Nephron (organoid): ENCODE measurements at regions not wholly inside any gene's neighbourhood (a gene's known extent, or its start where the extent isn't known, plus 50 kb on each side); places are given as distances from the start of the nearest gene placed in this dataset.
A peak's percentile ranks its signal among the peaks of the same experiment; 100 is the strongest.

Source experiments
- H3K27ac Mint-ChIP-seq, 3 experiments: 2 replicates each; pipeline ENCODE4 v1.8.0; 2020; ENCODE audit warnings: mixed read lengths in 3 of 3, mild to moderate bottlenecking in 2 of 3, moderate library complexity in 1 of 3
- H3K27me3 Mint-ChIP-seq: 2 replicates; pipeline ENCODE4 v1.8.0; 2021; ENCODE audit warnings: low read depth, mild to moderate bottlenecking, moderate library complexity, mixed read lengths
- H3K36me3 Mint-ChIP-seq: 2 replicates; pipeline ENCODE4 v1.8.0; 2020; ENCODE audit warnings: low read depth, mixed read lengths
- H3K4me1 Mint-ChIP-seq: 2 replicates; pipeline ENCODE4 v1.8.0; 2020; ENCODE audit warnings: mixed read lengths
- H3K4me3 Mint-ChIP-seq, 3 experiments: 2 replicates each; pipeline ENCODE4 v1.8.0; 2020; ENCODE audit warnings: mild to moderate bottlenecking in 3 of 3, mixed read lengths in 3 of 3, moderate library complexity in 2 of 3
- H3K9me3 Mint-ChIP-seq: 2 replicates; pipeline ENCODE4 v1.8.0; 2020; ENCODE audit warnings: mixed read lengths
- TF ChIP-seq, protein P1 (sequence below), 3 experiments: fragments of 200-600 bp; sonication (generic); IDR thresholded peaks; one replicate each; pipeline ENCODE4 v1.5.0; 2021; ENCODE audit warnings: antibody characterized with exemption in 3 of 3; ENCODE audit not compliant: unreplicated experiment in 3 of 3

DNA sequence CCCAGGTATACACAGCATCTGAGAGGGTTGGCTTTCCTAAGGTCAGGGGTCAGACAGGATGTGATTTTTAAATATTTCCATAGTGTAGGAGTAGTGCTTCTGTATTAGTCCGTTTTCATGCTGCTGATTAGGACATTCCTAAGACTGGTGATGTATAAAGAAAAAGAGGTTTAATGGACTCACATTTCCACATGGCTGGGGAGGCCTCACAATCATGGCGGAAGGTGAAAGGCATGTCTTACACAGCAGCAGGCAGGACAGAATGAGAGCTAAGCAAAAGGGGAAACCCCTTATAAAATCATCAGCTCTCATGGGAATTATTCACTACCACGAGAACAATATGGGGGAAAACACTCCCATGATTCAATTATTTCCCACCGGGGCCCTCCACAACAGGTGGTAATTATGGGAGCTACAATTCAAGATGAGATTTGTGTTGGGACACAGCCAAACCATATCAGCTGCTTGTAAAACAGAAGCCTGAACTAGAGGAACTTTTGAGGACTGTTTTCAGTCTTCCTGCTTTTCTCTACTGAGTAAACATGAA lies 91.0 kb upstream of the MEI4 start:
- H3K4me3 Mint-ChIP-seq = no peak overlapping the region
- peaks cover 30% of the 10 kb centered on the region for H3K4me1 Mint-ChIP-seq
- H3K27ac Mint-ChIP-seq = peak overlapping the region; percentile 35 to 92 (median 58)
- no peaks in the 10 kb centered on the region for H3K9me3 Mint-ChIP-seq
- no peaks in the 10 kb centered on the region for H3K36me3 Mint-ChIP-seq
- TF ChIP-seq, protein P1, sequence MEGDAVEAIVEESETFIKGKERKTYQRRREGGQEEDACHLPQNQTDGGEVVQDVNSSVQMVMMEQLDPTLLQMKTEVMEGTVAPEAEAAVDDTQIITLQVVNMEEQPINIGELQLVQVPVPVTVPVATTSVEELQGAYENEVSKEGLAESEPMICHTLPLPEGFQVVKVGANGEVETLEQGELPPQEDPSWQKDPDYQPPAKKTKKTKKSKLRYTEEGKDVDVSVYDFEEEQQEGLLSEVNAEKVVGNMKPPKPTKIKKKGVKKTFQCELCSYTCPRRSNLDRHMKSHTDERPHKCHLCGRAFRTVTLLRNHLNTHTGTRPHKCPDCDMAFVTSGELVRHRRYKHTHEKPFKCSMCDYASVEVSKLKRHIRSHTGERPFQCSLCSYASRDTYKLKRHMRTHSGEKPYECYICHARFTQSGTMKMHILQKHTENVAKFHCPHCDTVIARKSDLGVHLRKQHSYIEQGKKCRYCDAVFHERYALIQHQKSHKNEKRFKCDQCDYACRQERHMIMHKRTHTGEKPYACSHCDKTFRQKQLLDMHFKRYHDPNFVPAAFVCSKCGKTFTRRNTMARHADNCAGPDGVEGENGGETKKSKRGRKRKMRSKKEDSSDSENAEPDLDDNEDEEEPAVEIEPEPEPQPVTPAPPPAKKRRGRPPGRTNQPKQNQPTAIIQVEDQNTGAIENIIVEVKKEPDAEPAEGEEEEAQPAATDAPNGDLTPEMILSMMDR (IDR thresholded peaks at IDR 0.05; ENCODE audit: unreplicated experiment in 3 of 3) = no peak
- no peaks in the 10 kb centered on the region for H3K27me3 Mint-ChIP-seq

DNA sequence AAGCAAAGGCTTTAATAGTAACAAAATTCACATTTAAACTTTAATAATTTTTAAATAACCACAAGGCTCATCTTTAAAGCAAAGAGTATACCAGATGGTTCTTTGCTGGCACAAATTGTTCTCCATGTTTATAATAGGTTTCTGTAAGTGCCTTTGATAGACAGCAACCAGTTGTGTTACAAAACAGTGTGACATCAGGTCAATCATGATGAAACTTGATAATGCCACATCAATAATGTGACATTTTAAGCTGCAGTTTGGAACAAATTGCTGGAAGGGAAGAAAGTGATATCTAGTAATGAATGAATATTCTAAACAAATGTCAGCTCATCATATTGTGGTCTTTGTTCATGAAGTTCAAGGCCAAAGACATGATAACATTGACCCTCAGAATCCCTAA lies 87.5 kb upstream of the MEI4 start:
- TF ChIP-seq, protein P1 (IDR thresholded peaks at IDR 0.05; ENCODE audit: unreplicated experiment in 3 of 3) = no peak
- no peaks in the 10 kb centered on the region for H3K27me3 Mint-ChIP-seq
- H3K36me3 Mint-ChIP-seq = no peaks in the 10 kb centered on the region
- no peak overlapping the region for H3K27ac Mint-ChIP-seq
- no peaks in the 10 kb centered on the region for H3K9me3 Mint-ChIP-seq
- H3K4me1 Mint-ChIP-seq = peaks cover 30% of the 10 kb centered on the region
- no peak overlapping the region for H3K4me3 Mint-ChIP-seq

DNA sequence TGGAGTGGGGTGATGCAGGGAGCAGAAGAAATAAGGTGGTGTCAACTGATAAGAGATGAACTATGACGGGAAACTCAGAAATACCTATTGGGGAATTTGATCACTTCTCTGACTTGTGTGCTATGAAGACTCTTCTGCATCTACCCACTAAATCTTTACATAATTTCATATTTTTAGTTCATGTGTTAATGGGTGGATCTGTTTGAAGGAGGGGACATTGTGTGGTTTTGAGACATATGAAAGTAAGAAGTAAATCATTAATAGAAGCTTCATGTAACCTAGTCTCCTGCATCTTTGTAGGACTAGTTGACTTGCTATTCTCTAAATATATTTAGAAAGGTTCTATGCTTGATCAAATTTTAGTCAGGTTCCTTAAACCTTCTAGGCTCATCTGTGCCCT lies 86.6 kb upstream of the MEI4 start:
- TF ChIP-seq, protein P1 (IDR thresholded peaks at IDR 0.05; ENCODE audit: unreplicated experiment in 3 of 3) = no peak
- Mint-ChIP-seq H3K27ac (no peak overlapping the region), H3K4me3 (no peak overlapping the region), H3K4me1 (peaks cover 30% of the 10 kb centered on the region), H3K36me3 (no peaks in the 10 kb centered on the region), H3K9me3 (no peaks in the 10 kb centered on the region), H3K27me3 (no peaks in the 10 kb centered on the region)

DNA sequence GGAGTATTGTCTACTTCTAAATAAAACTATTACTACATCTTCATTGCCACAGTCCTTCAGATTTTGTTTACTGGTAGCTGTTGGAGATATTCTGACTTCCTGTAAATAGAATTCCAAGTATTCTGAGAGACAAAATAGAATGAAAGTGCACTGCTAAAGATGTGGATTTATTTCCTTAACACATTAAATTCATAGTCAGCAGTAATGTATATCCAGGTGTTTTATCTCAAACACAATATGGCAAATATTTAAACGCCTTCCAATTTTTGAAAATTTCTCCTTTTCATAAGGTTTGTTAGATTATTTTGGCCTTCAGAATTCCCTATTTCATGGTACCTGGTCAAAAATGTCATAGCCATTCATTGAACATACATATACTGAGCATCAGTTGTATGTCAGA lies 84.3 kb upstream of the MEI4 start:
- H3K4me1 Mint-ChIP-seq = peaks cover 9% of the 10 kb centered on the region
- no peaks in the 10 kb centered on the region for H3K27me3 Mint-ChIP-seq
- no peaks in the 10 kb centered on the region for H3K36me3 Mint-ChIP-seq
- no peaks in the 10 kb centered on the region for H3K9me3 Mint-ChIP-seq
- H3K4me3 Mint-ChIP-seq = no peak overlapping the region
- TF ChIP-seq, protein P1 (IDR thresholded peaks at IDR 0.05; ENCODE audit: unreplicated experiment in 3 of 3) = no peak
- H3K27ac Mint-ChIP-seq = no peak overlapping the region

DNA sequence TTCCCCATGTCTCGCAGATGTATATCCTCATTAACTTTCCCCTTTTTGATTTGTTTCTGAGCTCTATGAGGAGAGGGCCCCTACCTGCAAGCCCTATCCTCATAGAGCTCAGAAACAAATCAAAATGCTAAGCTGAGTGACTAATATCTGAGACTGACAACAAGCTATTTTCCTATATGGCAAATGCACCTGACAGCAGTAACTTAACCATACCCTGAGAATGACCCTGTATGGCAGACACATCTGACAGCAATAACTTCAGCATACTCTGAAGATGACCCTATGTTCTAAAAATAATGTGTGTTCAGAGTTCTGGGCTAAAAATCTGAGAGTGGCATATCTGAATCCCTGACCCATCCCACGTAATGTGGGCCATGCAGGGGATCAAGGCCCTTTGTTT lies 79.0 kb upstream of the MEI4 start:
- Mint-ChIP-seq H3K27ac (no peak overlapping the region), H3K27me3 (no peaks in the 10 kb centered on the region), H3K4me3 (no peak overlapping the region), H3K4me1 (no peaks in the 10 kb centered on the region), H3K9me3 (no peaks in the 10 kb centered on the region), H3K36me3 (no peaks in the 10 kb centered on the region)
- TF ChIP-seq, protein P1 (IDR thresholded peaks at IDR 0.05; ENCODE audit: unreplicated experiment in 3 of 3) = no peak

DNA sequence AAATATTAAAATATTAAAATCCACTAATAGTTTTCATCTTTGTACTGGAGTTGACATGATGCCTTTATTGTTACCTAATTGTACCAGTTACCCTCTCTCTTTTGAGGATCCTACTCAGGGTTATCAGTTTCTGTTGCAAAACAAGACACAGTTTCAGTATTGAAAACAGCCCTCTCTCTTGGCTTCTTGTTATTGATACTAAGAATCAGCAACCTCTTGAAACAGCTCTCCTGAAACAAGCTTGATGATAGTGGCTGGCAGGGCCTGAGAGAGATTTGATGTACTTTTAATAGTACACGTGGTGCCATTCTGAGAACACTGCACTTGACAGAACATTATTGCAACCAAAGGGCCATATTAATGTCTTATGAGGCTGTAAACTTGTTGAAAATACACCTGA lies 64.9 kb upstream of the MEI4 start:
- TF ChIP-seq, protein P1 (IDR thresholded peaks at IDR 0.05; ENCODE audit: unreplicated experiment in 3 of 3) = no peak
- no peak overlapping the region for H3K4me3 Mint-ChIP-seq
- H3K27me3 Mint-ChIP-seq = no peaks in the 10 kb centered on the region
- no peaks in the 10 kb centered on the region for H3K36me3 Mint-ChIP-seq
- H3K4me1 Mint-ChIP-seq = no peaks in the 10 kb centered on the region
- H3K27ac Mint-ChIP-seq = no peak overlapping the region
- no peaks in the 10 kb centered on the region for H3K9me3 Mint-ChIP-seq
